Astrocyte (in vitro differentiated cells and primary cell): ENCODE measurements at regions not wholly inside any gene's neighbourhood (a gene's known extent, or its start where the extent isn't known, plus 50 kb on each side); places are given as distances from the start of the nearest gene placed in this dataset.

Experiments used
- EZH2 ChIP-seq: IDR thresholded peaks from 2 replicates; pipeline ENCODE4 v1.6.1; 2012; ENCODE audit warnings: mild to moderate bottlenecking, low read length, inconsistent platforms; ENCODE audit not compliant: insufficient read depth
- TF ChIP-seq, protein P1 (sequence below): IDR thresholded peaks from 2 replicates; pipeline ENCODE4 v1.5.1; 2011; ENCODE audit warnings: low read depth, mild to moderate bottlenecking, inconsistent platforms, low read length, moderate library complexity; ENCODE audit not compliant: insufficient read depth

DNA sequence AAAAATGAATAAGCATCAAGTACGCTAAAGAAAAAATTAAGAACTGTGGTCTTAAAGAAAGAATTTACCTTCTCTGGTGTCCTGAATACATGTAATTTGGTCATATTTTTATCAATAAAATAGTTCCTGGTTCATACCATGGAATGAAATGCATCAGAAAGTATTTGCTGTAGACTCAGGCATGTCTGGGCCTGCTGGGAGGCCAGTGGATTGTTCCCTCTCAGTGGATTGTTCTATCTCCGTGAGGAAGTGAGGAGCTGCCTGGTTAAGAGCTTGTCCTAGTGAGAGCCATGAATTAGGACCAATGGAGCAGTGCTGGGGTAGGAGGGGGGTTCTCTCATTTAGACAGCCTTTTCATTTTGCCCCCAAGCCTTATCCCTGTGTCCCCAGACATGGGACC is 211.7 kb upstream of the HABP2 start:
- TF ChIP-seq, protein P1, sequence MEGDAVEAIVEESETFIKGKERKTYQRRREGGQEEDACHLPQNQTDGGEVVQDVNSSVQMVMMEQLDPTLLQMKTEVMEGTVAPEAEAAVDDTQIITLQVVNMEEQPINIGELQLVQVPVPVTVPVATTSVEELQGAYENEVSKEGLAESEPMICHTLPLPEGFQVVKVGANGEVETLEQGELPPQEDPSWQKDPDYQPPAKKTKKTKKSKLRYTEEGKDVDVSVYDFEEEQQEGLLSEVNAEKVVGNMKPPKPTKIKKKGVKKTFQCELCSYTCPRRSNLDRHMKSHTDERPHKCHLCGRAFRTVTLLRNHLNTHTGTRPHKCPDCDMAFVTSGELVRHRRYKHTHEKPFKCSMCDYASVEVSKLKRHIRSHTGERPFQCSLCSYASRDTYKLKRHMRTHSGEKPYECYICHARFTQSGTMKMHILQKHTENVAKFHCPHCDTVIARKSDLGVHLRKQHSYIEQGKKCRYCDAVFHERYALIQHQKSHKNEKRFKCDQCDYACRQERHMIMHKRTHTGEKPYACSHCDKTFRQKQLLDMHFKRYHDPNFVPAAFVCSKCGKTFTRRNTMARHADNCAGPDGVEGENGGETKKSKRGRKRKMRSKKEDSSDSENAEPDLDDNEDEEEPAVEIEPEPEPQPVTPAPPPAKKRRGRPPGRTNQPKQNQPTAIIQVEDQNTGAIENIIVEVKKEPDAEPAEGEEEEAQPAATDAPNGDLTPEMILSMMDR, result no peak
- no peak for TF ChIP-seq EZH2
